Endodermal cell (in vitro differentiated cells): ENCODE measurements at regions not wholly inside any gene's neighbourhood (a gene's known extent, or its start where the extent isn't known, plus 50 kb on each side); places are given as distances from the start of the nearest gene placed in this dataset.

Experiments
- DNase-seq: peaks from one replicate; pipeline ENCODE4 v3.0.0-alpha.2; 2017
- H3K27ac ChIP-seq: 2 replicates; pipeline ENCODE4 v1.5.1; 2013; ENCODE audit warnings: mild to moderate bottlenecking, low read depth, low read length, moderate library complexity
- H3K27me3 ChIP-seq: 2 replicates; pipeline ENCODE4 v1.6.1; 2013; ENCODE audit warnings: mild to moderate bottlenecking, low read length, moderate library complexity; ENCODE audit not compliant: insufficient read depth, control insufficient read depth, poor library complexity, severe bottlenecking
- H3K36me3 ChIP-seq: 2 replicates; pipeline ENCODE4 v1.7.0; 2013; ENCODE audit warnings: mild to moderate bottlenecking, low read length, moderate library complexity; ENCODE audit not compliant: control insufficient read depth, insufficient read depth
- H3K4me1 ChIP-seq: one replicate; pipeline ENCODE4 v1.7.0; 2013; ENCODE audit warnings: low read length; ENCODE audit not compliant: control insufficient read depth, insufficient read depth
- H3K4me3 ChIP-seq: 2 replicates; pipeline ENCODE4 v1.5.1; 2013; ENCODE audit warnings: mild to moderate bottlenecking, low read length, moderate library complexity
- H3K9ac ChIP-seq: 2 replicates; pipeline ENCODE4 v1.6.1; 2013; ENCODE audit warnings: mild to moderate bottlenecking, low read length, moderate library complexity; ENCODE audit not compliant: poor library complexity, severe bottlenecking; ENCODE audit errors: extremely low read depth
- H3K9me3 ChIP-seq: 2 replicates; pipeline ENCODE4 v1.6.1; 2013; ENCODE audit warnings: mild to moderate bottlenecking, low read length, moderate library complexity; ENCODE audit not compliant: control insufficient read depth
- H3K27ac Mint-ChIP-seq: 2 replicates; pipeline ENCODE4 v1.8.0; 2020; ENCODE audit warnings: mixed read lengths
- H3K27me3 Mint-ChIP-seq: 2 replicates; pipeline ENCODE4 v1.8.0; 2021; ENCODE audit warnings: mild to moderate bottlenecking, mixed read lengths; ENCODE audit not compliant: insufficient read depth
- H3K36me3 Mint-ChIP-seq: 2 replicates; pipeline ENCODE4 v1.8.0; 2020; ENCODE audit warnings: low read depth, mixed read lengths
- H3K4me1 Mint-ChIP-seq: 2 replicates; pipeline ENCODE4 v1.8.0; 2020; ENCODE audit warnings: mixed read lengths
- H3K4me3 Mint-ChIP-seq: 2 replicates; pipeline ENCODE4 v1.8.0; 2020; ENCODE audit warnings: mild to moderate bottlenecking, moderate library complexity, mixed read lengths
- H3K9me3 Mint-ChIP-seq: 2 replicates; pipeline ENCODE4 v1.8.0; 2020; ENCODE audit warnings: mild to moderate bottlenecking, mixed read lengths
- WGBS, 2 experiments: methylation state at CpG; one replicate each; pipeline versions ENCODE4 v1.1.5 to v1.1.7; 2013; ENCODE audit warnings: missing lambda C conversion rate in 2 of 2, mixed read lengths in 1 of 2; ENCODE audit not compliant: insufficient coverage in 1 of 2, insufficient read length in 1 of 2; 5-methylcytosine and 5-hydroxymethylcytosine counted together
- TF ChIP-seq, protein P1 (sequence below): fragments of 200-600 bp; sonication (generic); conservative IDR thresholded peaks from 2 replicates; pipeline ENCODE4 v1.5.0; 2021; ENCODE audit warnings: antibody characterized with exemption, mild to moderate bottlenecking

DNA sequence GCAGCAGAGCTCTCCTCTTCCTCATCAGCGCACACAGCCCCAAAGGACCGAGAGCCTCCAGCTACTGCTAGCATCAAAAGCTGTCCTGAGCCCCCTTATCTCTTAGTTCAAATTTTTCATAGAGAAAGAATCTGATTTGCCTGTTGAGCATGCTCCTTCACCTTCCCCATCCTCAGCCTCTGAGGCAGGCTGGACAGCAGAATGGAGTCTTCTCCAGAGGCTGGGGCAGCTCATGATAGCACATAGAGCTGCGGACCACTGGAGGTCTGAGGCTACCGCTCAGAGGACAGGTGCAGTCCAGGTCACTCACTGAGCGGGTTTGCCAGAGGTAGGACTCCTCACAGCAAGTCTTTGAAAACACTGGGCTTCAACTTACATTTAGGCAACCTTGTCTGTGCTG is 72.8 kb upstream of the GRB10 start:
- no peak for DNase-seq
- WGBS, 2 experiments: 92 to 94% methylated on average over 3 to 5 of the region's 5 CpGs
- H3K9me3 Mint-ChIP-seq: no peaks in the 10 kb centered on the region
- no peaks in the 10 kb centered on the region for H3K27me3 ChIP-seq
- no peaks in the 10 kb centered on the region for H3K4me1 Mint-ChIP-seq
- TF ChIP-seq, protein P1, sequence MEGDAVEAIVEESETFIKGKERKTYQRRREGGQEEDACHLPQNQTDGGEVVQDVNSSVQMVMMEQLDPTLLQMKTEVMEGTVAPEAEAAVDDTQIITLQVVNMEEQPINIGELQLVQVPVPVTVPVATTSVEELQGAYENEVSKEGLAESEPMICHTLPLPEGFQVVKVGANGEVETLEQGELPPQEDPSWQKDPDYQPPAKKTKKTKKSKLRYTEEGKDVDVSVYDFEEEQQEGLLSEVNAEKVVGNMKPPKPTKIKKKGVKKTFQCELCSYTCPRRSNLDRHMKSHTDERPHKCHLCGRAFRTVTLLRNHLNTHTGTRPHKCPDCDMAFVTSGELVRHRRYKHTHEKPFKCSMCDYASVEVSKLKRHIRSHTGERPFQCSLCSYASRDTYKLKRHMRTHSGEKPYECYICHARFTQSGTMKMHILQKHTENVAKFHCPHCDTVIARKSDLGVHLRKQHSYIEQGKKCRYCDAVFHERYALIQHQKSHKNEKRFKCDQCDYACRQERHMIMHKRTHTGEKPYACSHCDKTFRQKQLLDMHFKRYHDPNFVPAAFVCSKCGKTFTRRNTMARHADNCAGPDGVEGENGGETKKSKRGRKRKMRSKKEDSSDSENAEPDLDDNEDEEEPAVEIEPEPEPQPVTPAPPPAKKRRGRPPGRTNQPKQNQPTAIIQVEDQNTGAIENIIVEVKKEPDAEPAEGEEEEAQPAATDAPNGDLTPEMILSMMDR: no peak
- no peak overlapping the region for H3K4me3 ChIP-seq
- no peaks in the 10 kb centered on the region for H3K36me3 ChIP-seq
- no peaks in the 10 kb centered on the region for H3K36me3 Mint-ChIP-seq
- H3K27me3 Mint-ChIP-seq: no peaks in the 10 kb centered on the region
- H3K9ac ChIP-seq: no peak overlapping the region
- H3K4me3 Mint-ChIP-seq: no peak overlapping the region
- H3K9me3 ChIP-seq: no peaks in the 10 kb centered on the region
- H3K4me1 ChIP-seq: no peaks in the 10 kb centered on the region
- no peak overlapping the region for H3K27ac Mint-ChIP-seq
- H3K27ac ChIP-seq: no peak overlapping the region

DNA sequence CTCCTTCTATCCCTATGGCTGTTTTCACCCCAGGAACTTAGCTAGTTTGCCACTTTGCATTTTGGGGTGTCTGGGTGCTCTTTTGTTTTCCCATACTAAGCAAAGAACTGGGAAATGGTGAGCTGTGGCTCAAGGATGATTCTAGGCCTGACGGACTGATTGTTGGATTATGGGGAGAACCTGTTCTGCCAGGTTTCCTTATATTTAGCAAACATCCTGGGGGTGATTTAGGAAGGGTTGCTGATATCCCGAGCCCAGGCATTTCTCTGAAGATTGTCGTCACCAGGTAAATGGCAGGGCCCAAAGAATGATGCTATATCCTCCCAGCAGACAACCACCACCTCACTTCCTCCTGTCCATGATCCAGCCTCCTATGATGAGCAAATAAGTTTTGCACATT is 72.1 kb upstream of the GRB10 start:
- TF ChIP-seq, protein P1: no peak
- no peaks in the 10 kb centered on the region for H3K27me3 ChIP-seq
- Mint-ChIP-seq H3K9me3 (no peaks in the 10 kb centered on the region), H3K4me1 (no peaks in the 10 kb centered on the region), H3K27ac (no peak overlapping the region), H3K36me3 (no peaks in the 10 kb centered on the region), H3K4me3 (no peak overlapping the region), H3K27me3 (no peaks in the 10 kb centered on the region)
- no peaks in the 10 kb centered on the region for H3K4me1 ChIP-seq
- H3K36me3 ChIP-seq: no peaks in the 10 kb centered on the region
- H3K27ac ChIP-seq: no peak overlapping the region
- 86 to 96% methylated on average over 1 to 3 of the region's 3 CpGs for WGBS, 2 experiments
- H3K4me3 ChIP-seq: no peak overlapping the region
- H3K9ac ChIP-seq: no peak overlapping the region
- H3K9me3 ChIP-seq: no peaks in the 10 kb centered on the region
- no peak for DNase-seq

DNA sequence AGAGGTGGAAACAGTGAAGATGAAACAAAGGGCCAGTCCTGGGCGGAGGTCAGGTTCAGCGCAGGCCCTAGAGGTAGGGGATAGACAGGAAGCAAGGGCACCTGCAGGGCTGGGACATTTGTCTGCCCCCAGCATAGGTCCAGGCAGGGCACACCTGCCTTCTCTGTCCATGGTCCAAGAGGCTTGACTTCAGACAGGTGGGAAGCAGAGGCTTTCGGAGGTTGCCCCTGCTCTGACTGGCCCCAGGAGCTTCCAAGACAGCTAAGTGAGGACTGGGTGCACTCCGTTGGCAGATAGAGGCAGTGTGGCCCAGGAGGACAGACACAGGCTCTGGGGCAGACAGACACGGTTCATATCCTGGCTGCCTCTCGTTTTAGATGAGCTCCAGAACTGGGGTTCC is 71.6 kb upstream of the GRB10 start:
- H3K27ac Mint-ChIP-seq: no peak overlapping the region
- Histone ChIP-seq H3K27ac (no peak overlapping the region), H3K9ac (no peak overlapping the region), H3K9me3 (no peaks in the 10 kb centered on the region), H3K4me1 (no peaks in the 10 kb centered on the region), H3K36me3 (no peaks in the 10 kb centered on the region), H3K4me3 (no peak overlapping the region), H3K27me3 (no peaks in the 10 kb centered on the region)
- no peak for DNase-seq
- no peaks in the 10 kb centered on the region for H3K36me3 Mint-ChIP-seq
- H3K4me1 Mint-ChIP-seq: no peaks in the 10 kb centered on the region
- peaks cover 5% of the 10 kb centered on the region for H3K27me3 Mint-ChIP-seq
- TF ChIP-seq, protein P1: no peak
- no peaks in the 10 kb centered on the region for H3K9me3 Mint-ChIP-seq
- WGBS, 2 experiments: 93 to 94% methylated on average over 5 to 6 of the region's 6 CpGs
- H3K4me3 Mint-ChIP-seq: no peak overlapping the region
